ENCODE measurements at regions not wholly inside any gene's neighbourhood (a gene's known extent, or its start where the extent isn't known, plus 50 kb on each side); places are given as distances from the start of the nearest gene placed in this dataset.

- H4K8ac ChIP-seq (ENCODE audit: low read length), result no peak overlapping the region
- H3K23ac ChIP-seq (ENCODE audit: low read length in 2 of 2), result no peak overlapping the region
- no peak overlapping the region for H2AK5ac ChIP-seq (ENCODE audit: low read length, severe bottlenecking)
- peak overlapping the region in 1 of 2 experiments; percentile 6 for H2BK12ac ChIP-seq (ENCODE audit: low read length in 2 of 2)
- no peak overlapping the region for H3K4ac ChIP-seq (ENCODE audit: low read depth in 1 of 2, low read length in 2 of 2)
- H3K9me3 ChIP-seq (ENCODE audit: control insufficient read depth, low read length), result no peaks in the 10 kb centered on the region
- no peak for DNase-seq
- H2BK5ac ChIP-seq (ENCODE audit: low read depth, low read length, poor library complexity, severe bottlenecking), result no peak overlapping the region
- no peaks in the 10 kb centered on the region for H3K27me3 ChIP-seq (ENCODE audit: control insufficient read depth in 1 of 2, insufficient read depth in 1 of 2, low read length in 2 of 2)
- H3K36me3 ChIP-seq (ENCODE audit: control insufficient read depth in 1 of 2, insufficient read depth in 2 of 2, low read depth in 1 of 2, low read length in 2 of 2), result peaks cover 0 to 6% of the 10 kb centered on the region in 2 experiments
- no peak overlapping the region for H3K27ac ChIP-seq (ENCODE audit: low read length, poor library complexity, severe bottlenecking)
- no peak overlapping the region for H2BK120ac ChIP-seq (ENCODE audit: low read depth, low read length)
- no peak overlapping the region for H3K4me2 ChIP-seq (ENCODE audit: low read length, poor library complexity, severe bottlenecking)
- no peak overlapping the region for H4K91ac ChIP-seq (ENCODE audit: low read length)
- H3K79me1 ChIP-seq (replicated peaks; ENCODE audit: low read length, poor library complexity, severe bottlenecking), result no peaks in the 10 kb centered on the region
- WGBS, result 87% methylated on average over 2 of the region's 2 CpGs
- no peak overlapping the region for H2BK15ac ChIP-seq (ENCODE audit: low read depth, poor library complexity, severe bottlenecking)
- no peak overlapping the region for H2AFZ ChIP-seq (ENCODE audit: low read depth, low read length)
- no peak overlapping the region for H3K18ac ChIP-seq (ENCODE audit: low read depth in 1 of 2, low read length in 2 of 2)
- H3K14ac ChIP-seq (ENCODE audit: low read length in 2 of 2), result no peak overlapping the region
- H3K4me3 ChIP-seq (ENCODE audit: insufficient read depth in 1 of 2, low read depth in 1 of 2, low read length in 2 of 2), result no peak overlapping the region
- peaks cover 7% of the 10 kb centered on the region for H3K4me1 ChIP-seq (ENCODE audit: control insufficient read depth, insufficient read depth, low read depth, low read length)
- H3K9ac ChIP-seq (ENCODE audit: low read length), result no peak overlapping the region
These were observed 106.8 kb upstream of the SLC7A14 start for GRCh38 chr3:170692720-170693119.

DNA sequence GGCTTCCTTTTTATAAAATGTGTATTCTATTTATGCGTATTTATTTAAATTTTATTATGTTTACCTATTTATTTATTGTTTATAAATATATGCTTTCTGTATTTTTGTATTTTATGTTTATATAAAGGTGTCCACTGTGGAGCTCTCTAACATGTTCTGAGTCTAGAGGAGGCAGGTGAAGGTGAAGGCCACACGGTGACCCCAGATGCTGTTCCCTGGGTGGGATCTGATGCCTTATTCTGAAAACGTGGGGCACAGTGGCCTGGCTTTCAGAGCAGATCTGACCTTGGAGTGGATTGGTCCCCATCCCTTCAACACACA, 104.7 kb upstream of the SLC7A14 start:
- H3K36me3 ChIP-seq (ENCODE audit: control insufficient read depth in 1 of 2, insufficient read depth in 2 of 2, low read depth in 1 of 2, low read length in 2 of 2), result peaks cover 0 to 6% of the 10 kb centered on the region in 2 experiments
- H4K8ac ChIP-seq (ENCODE audit: low read length), result peak overlapping the region; percentile 64
- H3K9ac ChIP-seq (ENCODE audit: low read length), result peak overlapping the region; percentile 38
- H2AK5ac ChIP-seq (ENCODE audit: low read length, severe bottlenecking), result peak overlapping the region; percentile 89
- peaks cover 5% of the 10 kb centered on the region for H3K4me1 ChIP-seq (ENCODE audit: control insufficient read depth, insufficient read depth, low read depth, low read length)
- peak overlapping the region; percentile 83 to 88 for H2BK12ac ChIP-seq (ENCODE audit: low read length in 2 of 2)
- no peak for DNase-seq
- peak overlapping the region; percentile 12 for H3K27ac ChIP-seq (ENCODE audit: low read length, poor library complexity, severe bottlenecking)
- H4K91ac ChIP-seq (ENCODE audit: low read length), result peak overlapping the region; percentile 67
- peak overlapping the region; percentile 63 for H2BK15ac ChIP-seq (ENCODE audit: low read depth, poor library complexity, severe bottlenecking)
- H2AFZ ChIP-seq (ENCODE audit: low read depth, low read length), result peak overlapping the region; percentile 49
- no peaks in the 10 kb centered on the region for H3K27me3 ChIP-seq (ENCODE audit: control insufficient read depth in 1 of 2, insufficient read depth in 1 of 2, low read length in 2 of 2)
- H2BK5ac ChIP-seq (ENCODE audit: low read depth, low read length, poor library complexity, severe bottlenecking), result no peak overlapping the region
- no peak overlapping the region for H2BK120ac ChIP-seq (ENCODE audit: low read depth, low read length)
- H3K4ac ChIP-seq (ENCODE audit: low read depth in 1 of 2, low read length in 2 of 2), result peak overlapping the region; percentile 67 to 78
- no peak overlapping the region for H3K4me2 ChIP-seq (ENCODE audit: low read length, poor library complexity, severe bottlenecking)
- peak overlapping the region; percentile 70 to 81 for H3K18ac ChIP-seq (ENCODE audit: low read depth in 1 of 2, low read length in 2 of 2)
- 69% methylated on average over 2 of the region's 3 CpGs for WGBS
- no peaks in the 10 kb centered on the region for H3K9me3 ChIP-seq (ENCODE audit: control insufficient read depth, low read length)
- no peak overlapping the region for H3K23ac ChIP-seq (ENCODE audit: low read length in 2 of 2)
- no peak overlapping the region for H3K4me3 ChIP-seq (ENCODE audit: insufficient read depth in 1 of 2, low read depth in 1 of 2, low read length in 2 of 2)
- no peaks in the 10 kb centered on the region for H3K79me1 ChIP-seq (replicated peaks; ENCODE audit: low read length, poor library complexity, severe bottlenecking)
- peak overlapping the region in 1 of 2 experiments; percentile 12 for H3K14ac ChIP-seq (ENCODE audit: low read length in 2 of 2)

- Histone ChIP-seq H3K27ac (ENCODE audit: low read length, poor library complexity, severe bottlenecking) (peak overlapping the region; percentile 58), H2BK120ac (ENCODE audit: low read depth, low read length) (no peak overlapping the region), H4K8ac (ENCODE audit: low read length) (peak overlapping the region; percentile 29), H3K36me3 (ENCODE audit: control insufficient read depth in 1 of 2, insufficient read depth in 2 of 2, low read depth in 1 of 2, low read length in 2 of 2) (peaks cover 0 to 4% of the 10 kb centered on the region in 2 experiments), H3K27me3 (ENCODE audit: control insufficient read depth in 1 of 2, insufficient read depth in 1 of 2, low read length in 2 of 2) (no peaks in the 10 kb centered on the region), H3K9ac (ENCODE audit: low read length) (peak overlapping the region; percentile 37), H3K4me3 (ENCODE audit: insufficient read depth in 1 of 2, low read depth in 1 of 2, low read length in 2 of 2) (no peak overlapping the region), H3K14ac (ENCODE audit: low read length in 2 of 2) (no peak overlapping the region), H3K4me2 (ENCODE audit: low read length, poor library complexity, severe bottlenecking) (no peak overlapping the region), H2BK15ac (ENCODE audit: low read depth, poor library complexity, severe bottlenecking) (peak overlapping the region; percentile 33), H3K23ac (ENCODE audit: low read length in 2 of 2) (no peak overlapping the region), H2BK12ac (ENCODE audit: low read length in 2 of 2) (peak overlapping the region; percentile 22 to 27), H2AFZ (ENCODE audit: low read depth, low read length) (no peak overlapping the region), H2AK5ac (ENCODE audit: low read length, severe bottlenecking) (peak overlapping the region; percentile 89), H3K4me1 (ENCODE audit: control insufficient read depth, insufficient read depth, low read depth, low read length) (peaks cover 5% of the 10 kb centered on the region), H4K91ac (ENCODE audit: low read length) (peak overlapping the region; percentile 35), H3K4ac (ENCODE audit: low read depth in 1 of 2, low read length in 2 of 2) (peak overlapping the region in 1 of 2 experiments; percentile 12), H2BK5ac (ENCODE audit: low read depth, low read length, poor library complexity, severe bottlenecking) (no peak overlapping the region), H3K9me3 (ENCODE audit: control insufficient read depth, low read length) (no peaks in the 10 kb centered on the region), H3K18ac (ENCODE audit: low read depth in 1 of 2, low read length in 2 of 2) (peak overlapping the region in 1 of 2 experiments; percentile 37), H3K79me1 (replicated peaks; ENCODE audit: low read length, poor library complexity, severe bottlenecking) (no peaks in the 10 kb centered on the region)
- peak; percentile 61 for DNase-seq
- 57% methylated on average over 4 of the region's 13 CpGs for WGBS
These were observed 104.2 kb upstream of the SLC7A14 start for GRCh38 chr3:170689893-170690660.

DNA sequence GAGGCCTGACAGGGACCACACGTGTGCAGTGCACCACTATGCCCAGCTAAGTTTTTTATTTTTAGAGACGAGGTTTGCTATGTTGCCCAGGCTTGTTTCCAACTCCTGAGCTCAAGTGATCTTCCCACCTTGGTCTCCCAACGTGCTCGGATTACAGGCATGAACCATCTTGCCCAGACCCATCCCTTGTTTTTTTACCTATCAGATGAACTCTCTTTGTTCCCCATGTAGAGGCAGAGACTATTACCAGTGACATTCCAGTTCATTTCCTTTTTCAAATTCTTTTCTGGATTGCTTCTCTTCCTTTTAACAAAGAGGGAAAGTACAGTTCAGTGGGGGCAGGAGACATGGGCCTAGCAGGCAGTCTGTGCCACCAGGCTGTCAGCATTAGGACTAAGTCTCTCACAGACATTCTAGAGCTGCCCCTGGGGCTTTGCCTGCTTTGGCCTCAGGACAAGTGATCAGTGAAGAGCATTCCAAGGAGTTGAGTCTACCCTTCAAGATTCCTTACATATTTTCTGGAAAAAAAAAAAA, 103.5 kb upstream of the SLC7A14 start:
- peak overlapping the region; percentile 57 to 71 for H3K18ac ChIP-seq (ENCODE audit: low read depth in 1 of 2, low read length in 2 of 2)
- H3K79me1 ChIP-seq (replicated peaks; ENCODE audit: low read length, poor library complexity, severe bottlenecking), result no peaks in the 10 kb centered on the region
- H3K4me1 ChIP-seq (ENCODE audit: control insufficient read depth, insufficient read depth, low read depth, low read length), result peaks cover 5% of the 10 kb centered on the region
- no peak overlapping the region for H3K4me2 ChIP-seq (ENCODE audit: low read length, poor library complexity, severe bottlenecking)
- H2BK120ac ChIP-seq (ENCODE audit: low read depth, low read length), result peak overlapping the region; percentile 68
- 72% methylated on average over 4 of the region's 4 CpGs for WGBS
- peak overlapping the region; percentile 90 for H2BK5ac ChIP-seq (ENCODE audit: low read depth, low read length, poor library complexity, severe bottlenecking)
- H3K4ac ChIP-seq (ENCODE audit: low read depth in 1 of 2, low read length in 2 of 2), result peak overlapping the region; percentile 60 to 73
- peak overlapping the region; percentile 96 for H2AK5ac ChIP-seq (ENCODE audit: low read length, severe bottlenecking)
- peak overlapping the region; percentile 95 for H3K27ac ChIP-seq (ENCODE audit: low read length, poor library complexity, severe bottlenecking)
- no peak overlapping the region for H3K4me3 ChIP-seq (ENCODE audit: insufficient read depth in 1 of 2, low read depth in 1 of 2, low read length in 2 of 2)
- peaks cover 0 to 3% of the 10 kb centered on the region in 2 experiments for H3K36me3 ChIP-seq (ENCODE audit: control insufficient read depth in 1 of 2, insufficient read depth in 2 of 2, low read depth in 1 of 2, low read length in 2 of 2)
- peak overlapping the region; percentile 43 for H4K91ac ChIP-seq (ENCODE audit: low read length)
- H3K27me3 ChIP-seq (ENCODE audit: control insufficient read depth in 1 of 2, insufficient read depth in 1 of 2, low read length in 2 of 2), result no peaks in the 10 kb centered on the region
- H3K9ac ChIP-seq (ENCODE audit: low read length), result peak overlapping the region; percentile 37
- DNase-seq, result peak; percentile 79
- H3K14ac ChIP-seq (ENCODE audit: low read length in 2 of 2), result no peak overlapping the region
- H4K8ac ChIP-seq (ENCODE audit: low read length), result peak overlapping the region; percentile 45
- peak overlapping the region; percentile 67 for H2BK15ac ChIP-seq (ENCODE audit: low read depth, poor library complexity, severe bottlenecking)
- H3K23ac ChIP-seq (ENCODE audit: low read length in 2 of 2), result no peak overlapping the region
- H2AFZ ChIP-seq (ENCODE audit: low read depth, low read length), result no peak overlapping the region
- H2BK12ac ChIP-seq (ENCODE audit: low read length in 2 of 2), result peak overlapping the region; percentile 18 to 56
- H3K9me3 ChIP-seq (ENCODE audit: control insufficient read depth, low read length), result no peaks in the 10 kb centered on the region

Measured in mesenchymal stem cell (in vitro differentiated cells and primary cell).